Breast epithelium (tissue), 3 donors: ENCODE measurements at regions not wholly inside any gene's neighbourhood (a gene's known extent, or its start where the extent isn't known, plus 50 kb on each side); places are given as distances from the start of the nearest gene placed in this dataset.

ENCODE experiments used
- CTCF ChIP-seq, 3 donors: fragments of 450-650 bp; IDR thresholded peaks; one replicate each; pipeline ENCODE4 v1.5.1; 2016 to 2017; ENCODE audit warnings: antibody characterized with exemption in 3 of 3, mild to moderate bottlenecking in 3 of 3, moderate library complexity in 3 of 3
- POLR2A ChIP-seq: fragments of 450-650 bp; IDR thresholded peaks from one replicate; pipeline ENCODE4 v1.6.1; 2016; ENCODE audit warnings: antibody characterized with exemption, mild to moderate bottlenecking, moderate library complexity
- POLR2AphosphoS5 ChIP-seq, 3 donors: sonication (generic); formaldehyde crosslinking; IDR thresholded peaks; one replicate each; pipeline ENCODE4 v1.6.1; 2017; ENCODE audit warnings: antibody characterized with exemption in 3 of 3

DNA sequence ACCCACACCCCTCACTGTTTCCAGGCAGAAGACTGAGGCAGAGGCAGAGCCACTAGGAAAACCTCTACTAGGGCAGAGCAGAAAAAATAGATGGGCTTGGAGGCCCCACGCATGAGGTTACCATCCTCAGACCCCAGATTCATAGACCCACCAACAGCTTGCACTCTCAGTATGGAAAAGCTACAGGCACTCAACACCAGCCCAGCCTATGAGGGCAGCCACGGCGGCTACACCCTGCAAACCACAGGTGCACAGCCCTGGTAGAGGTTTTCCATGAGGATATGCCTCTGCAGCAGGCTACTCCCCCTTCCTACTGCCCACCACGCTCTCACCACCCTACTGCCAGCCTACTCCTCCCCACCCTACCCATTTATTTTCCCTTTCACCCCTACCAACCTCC lies 235.1 kb downstream of the CWH43 start:
- TF ChIP-seq POLR2AphosphoS5 (IDR thresholded peaks at IDR 0.05) (no peak), CTCF (IDR thresholded peaks at IDR 0.05) (no peak), POLR2A (no peak)
